ENCODE measurements at regions not wholly inside any gene's neighbourhood (a gene's known extent, or its start where the extent isn't known, plus 50 kb on each side); places are given as distances from the start of the nearest gene placed in this dataset.

- TF ChIP-seq, protein P1, sequence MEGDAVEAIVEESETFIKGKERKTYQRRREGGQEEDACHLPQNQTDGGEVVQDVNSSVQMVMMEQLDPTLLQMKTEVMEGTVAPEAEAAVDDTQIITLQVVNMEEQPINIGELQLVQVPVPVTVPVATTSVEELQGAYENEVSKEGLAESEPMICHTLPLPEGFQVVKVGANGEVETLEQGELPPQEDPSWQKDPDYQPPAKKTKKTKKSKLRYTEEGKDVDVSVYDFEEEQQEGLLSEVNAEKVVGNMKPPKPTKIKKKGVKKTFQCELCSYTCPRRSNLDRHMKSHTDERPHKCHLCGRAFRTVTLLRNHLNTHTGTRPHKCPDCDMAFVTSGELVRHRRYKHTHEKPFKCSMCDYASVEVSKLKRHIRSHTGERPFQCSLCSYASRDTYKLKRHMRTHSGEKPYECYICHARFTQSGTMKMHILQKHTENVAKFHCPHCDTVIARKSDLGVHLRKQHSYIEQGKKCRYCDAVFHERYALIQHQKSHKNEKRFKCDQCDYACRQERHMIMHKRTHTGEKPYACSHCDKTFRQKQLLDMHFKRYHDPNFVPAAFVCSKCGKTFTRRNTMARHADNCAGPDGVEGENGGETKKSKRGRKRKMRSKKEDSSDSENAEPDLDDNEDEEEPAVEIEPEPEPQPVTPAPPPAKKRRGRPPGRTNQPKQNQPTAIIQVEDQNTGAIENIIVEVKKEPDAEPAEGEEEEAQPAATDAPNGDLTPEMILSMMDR (IDR thresholded peaks at IDR 0.05; ENCODE audit: extremely low read depth, insufficient read depth, missing control alignments), result no peak
- in situ Hi-C loops (cut with MboI; ENCODE audit: low pct_unique_long_range_greater_than_20kb, low sequenced_read_pairs, unreplicated experiment), result no loop called here
- DNase-seq (ENCODE audit: low spot score), result no peak
Measured at GRCh38 chr4:189084671-189085070, 856.0 kb upstream of the FRG1 start.

GRCh38 chr4:189087971-189088370, 852.7 kb upstream of the FRG1 start:
- DNase-seq (ENCODE audit: low spot score), result no peak
- TF ChIP-seq, protein P1 (IDR thresholded peaks at IDR 0.05; ENCODE audit: extremely low read depth, insufficient read depth, missing control alignments), result no peak
- in situ Hi-C loops (cut with MboI; ENCODE audit: low pct_unique_long_range_greater_than_20kb, low sequenced_read_pairs, unreplicated experiment), result no loop called here

- no peak for DNase-seq (ENCODE audit: low spot score)
- TF ChIP-seq, protein P1 (IDR thresholded peaks at IDR 0.05; ENCODE audit: extremely low read depth, insufficient read depth, missing control alignments), result no peak
- in situ Hi-C loops (cut with MboI; ENCODE audit: low pct_unique_long_range_greater_than_20kb, low sequenced_read_pairs, unreplicated experiment), result no loop called here
Measured at GRCh38 chr4:189088780-189089179, 851.9 kb upstream of the FRG1 start.

DNA sequence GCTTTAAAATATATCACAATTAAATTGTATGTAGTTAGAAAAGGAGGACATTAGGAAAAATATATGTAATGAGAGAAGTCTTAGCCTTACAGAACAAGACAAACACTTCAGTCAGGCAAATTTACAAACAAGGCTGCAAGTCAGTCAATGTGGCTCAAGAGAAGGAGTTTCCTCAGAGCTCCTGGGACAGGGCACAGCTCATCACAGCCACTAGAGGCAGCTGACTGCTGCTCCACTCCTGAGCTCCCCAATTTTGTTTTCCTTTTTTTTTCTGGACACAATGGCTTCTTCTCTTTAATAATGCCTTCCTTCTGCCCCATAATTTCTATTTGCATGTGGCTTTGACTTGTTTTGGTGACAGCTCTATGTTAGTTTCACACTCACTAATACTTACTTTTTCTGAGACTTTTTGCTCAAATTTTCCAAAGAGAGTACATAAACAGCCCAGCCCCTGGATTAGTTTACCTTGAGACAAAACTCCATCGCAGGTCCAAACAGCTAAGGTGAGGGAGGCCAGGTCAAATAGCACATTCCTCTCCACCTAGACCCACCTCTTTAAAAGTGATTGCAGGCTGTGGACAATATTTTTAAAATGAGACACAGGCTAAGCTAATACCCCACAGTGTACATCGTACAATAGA, 850.4 kb upstream of the FRG1 start:
- TF ChIP-seq, protein P1 (IDR thresholded peaks at IDR 0.05; ENCODE audit: extremely low read depth, insufficient read depth, missing control alignments), result no peak
- in situ Hi-C loops (cut with MboI; ENCODE audit: low pct_unique_long_range_greater_than_20kb, low sequenced_read_pairs, unreplicated experiment), result no loop called here
- DNase-seq (ENCODE audit: low spot score), result no peak

- in situ Hi-C loops (cut with MboI; ENCODE audit: low pct_unique_long_range_greater_than_20kb, low sequenced_read_pairs, unreplicated experiment), result no loop called here
- no peak for DNase-seq (ENCODE audit: low spot score)
Measured at GRCh38 chr4:189092581-189092980, 848.1 kb upstream of the FRG1 start.

GRCh38 chr4:189096108-189096507, 844.6 kb upstream of the FRG1 start:
- DNase-seq (ENCODE audit: low spot score), result no peak
- TF ChIP-seq, protein P1 (IDR thresholded peaks at IDR 0.05; ENCODE audit: extremely low read depth, insufficient read depth, missing control alignments), result no peak
- in situ Hi-C loops (cut with MboI; ENCODE audit: low pct_unique_long_range_greater_than_20kb, low sequenced_read_pairs, unreplicated experiment), result no loop called here

More at GRCh38 chr4:189092581-189092980, 848.1 kb upstream of the FRG1 start:
- TF ChIP-seq, protein P1 (IDR thresholded peaks at IDR 0.05; ENCODE audit: extremely low read depth, insufficient read depth, missing control alignments), result no peak
